ENCODE measurements at regions not wholly inside any gene's neighbourhood (a gene's known extent, or its start where the extent isn't known, plus 50 kb on each side); places are given as distances from the start of the nearest gene placed in this dataset.

GRCh38 chr9:14434971-14435718 is 121.2 kb upstream of the NFIB start:
- DNase-seq (ENCODE audit: low read depth in 4 of 4, low spot score in 2 of 4): no peak

- DNase-seq (ENCODE audit: low read depth in 4 of 4, low spot score in 2 of 4): no peak
These were observed 120.2 kb upstream of the NFIB start for GRCh38 chr9:14434158-14434504.

GRCh38 chr9:14433351-14434157 is 119.6 kb upstream of the NFIB start:
- DNase-seq (ENCODE audit: low read depth in 4 of 4, low spot score in 2 of 4): no peak

GRCh38 chr9:14432666-14433350 is 118.9 kb upstream of the NFIB start:
- no peak for DNase-seq (ENCODE audit: low read depth in 4 of 4, low spot score in 2 of 4)

GRCh38 chr9:14428781-14429230 is 114.9 kb upstream of the NFIB start:
- peak in 3 of 4 donors; percentile 51 to 75 (median 68) for DNase-seq (ENCODE audit: low read depth in 4 of 4, low spot score in 2 of 4)

- no peak for DNase-seq (ENCODE audit: low read depth in 4 of 4, low spot score in 2 of 4)
These were observed 113.5 kb upstream of the NFIB start for GRCh38 chr9:14427419-14427818.

- DNase-seq (ENCODE audit: low read depth in 4 of 4, low spot score in 2 of 4): no peak
These were observed 111.0 kb upstream of the NFIB start for GRCh38 chr9:14424983-14425382.

GRCh38 chr9:14424289-14424688 is 110.3 kb upstream of the NFIB start:
- no peak for DNase-seq (ENCODE audit: low read depth in 4 of 4, low spot score in 2 of 4)

GRCh38 chr9:14423815-14424261 is 109.9 kb upstream of the NFIB start:
- no peak for DNase-seq (ENCODE audit: low read depth in 4 of 4, low spot score in 2 of 4)

- DNase-seq (ENCODE audit: low read depth in 4 of 4, low spot score in 2 of 4): no peak
These were observed 107.3 kb upstream of the NFIB start for GRCh38 chr9:14421291-14421690.

- DNase-seq (ENCODE audit: low read depth in 4 of 4, low spot score in 2 of 4): no peak
These were observed 105.3 kb upstream of the NFIB start for GRCh38 chr9:14418941-14419937.

- DNase-seq (ENCODE audit: low read depth in 4 of 4, low spot score in 2 of 4): no peak
These were observed 104.5 kb upstream of the NFIB start for GRCh38 chr9:14418301-14418940.

- DNase-seq (ENCODE audit: low read depth in 4 of 4, low spot score in 2 of 4): no peak
These were observed 103.3 kb upstream of the NFIB start for GRCh38 chr9:14417237-14417636.

GRCh38 chr9:14415947-14416346 is 102.0 kb upstream of the NFIB start:
- no peak for DNase-seq (ENCODE audit: low read depth in 4 of 4, low spot score in 2 of 4)

GRCh38 chr9:14413812-14414211 is 99.9 kb upstream of the NFIB start:
- no peak for DNase-seq (ENCODE audit: low read depth in 4 of 4, low spot score in 2 of 4)

- DNase-seq (ENCODE audit: low read depth in 4 of 4, low spot score in 2 of 4): no peak
These were observed 98.8 kb upstream of the NFIB start for GRCh38 chr9:14412775-14413174.

- DNase-seq (ENCODE audit: low read depth in 4 of 4, low spot score in 2 of 4): no peak
These were observed 92.5 kb upstream of the NFIB start for GRCh38 chr9:14406463-14406862.

GRCh38 chr9:14405176-14405706 is 91.3 kb upstream of the NFIB start:
- no peak for DNase-seq (ENCODE audit: low read depth in 4 of 4, low spot score in 2 of 4)

GRCh38 chr9:14403081-14403480 is 89.1 kb upstream of the NFIB start:
- no peak for DNase-seq (ENCODE audit: low read depth in 4 of 4, low spot score in 2 of 4)

All from left renal cortex interstitium (tissue), 4 donors.